ENCODE measurements at regions not wholly inside any gene's neighbourhood (a gene's known extent, or its start where the extent isn't known, plus 50 kb on each side); places are given as distances from the start of the nearest gene placed in this dataset.

DNA sequence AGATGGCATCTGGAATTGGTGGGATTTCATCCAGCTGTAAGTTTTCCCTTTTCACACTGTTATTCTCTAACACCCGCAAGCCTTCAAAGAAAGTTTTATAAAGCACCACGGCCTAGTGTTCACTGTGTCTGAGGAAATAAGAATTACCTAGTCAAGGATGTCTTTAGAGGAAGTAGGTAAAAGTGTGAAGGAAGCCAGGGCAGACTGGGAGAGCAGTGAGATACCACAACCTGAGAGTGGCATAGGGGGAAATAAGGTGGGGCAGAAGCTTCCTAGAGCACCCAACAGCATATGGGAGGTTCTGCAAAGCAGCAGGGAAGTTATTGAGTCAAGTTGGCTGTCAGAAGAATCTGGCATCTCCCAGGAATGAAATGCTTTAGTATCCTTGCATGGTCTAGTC, 241.2 kb downstream of the CETN3 start:
- TF ChIP-seq MAX (IDR thresholded peaks at IDR 0.05; ENCODE audit: insufficient read depth, insufficient read length) (no peak), FOS (IDR thresholded peaks at IDR 0.05; ENCODE audit: borderline replicate concordance, insufficient read depth, low read length) (no peak)
- Histone ChIP-seq H3K27ac (ENCODE audit: insufficient read depth, low read depth, low read length) (no peak overlapping the region), H3K9ac (replicated peaks; ENCODE audit: extremely low read depth, insufficient read depth, low read length) (no peak overlapping the region), H3K9me1 (replicated peaks; ENCODE audit: control insufficient read depth, extremely low read depth, insufficient read depth, low read length) (no peaks in the 10 kb centered on the region), H3K4me3 (replicated peaks in 1 of 3; ENCODE audit: insufficient read depth in 1 of 3, low read depth in 1 of 3, low read length in 3 of 3) (no peak overlapping the region), H3K9me3 (replicated peaks; ENCODE audit: control insufficient read depth, insufficient read depth, low read length) (no peaks in the 10 kb centered on the region), H3K79me2 (ENCODE audit: control insufficient read depth, insufficient read depth, low read length) (no peaks in the 10 kb centered on the region), H3K4me1 (ENCODE audit: control insufficient read depth, extremely low read depth, insufficient read depth, low read length) (no peaks in the 10 kb centered on the region), H3K36me3 (ENCODE audit: control insufficient read depth in 2 of 2, extremely low read depth in 1 of 2, insufficient read depth in 2 of 2, low read length in 2 of 2) (no peaks in the 10 kb centered on the region), H2AFZ (ENCODE audit: low read depth, low read length) (no peak overlapping the region), H3K27me3 (ENCODE audit: control insufficient read depth in 2 of 2, insufficient read depth in 2 of 2, low read length in 2 of 2) (no peaks in the 10 kb centered on the region), H3K4me2 (ENCODE audit: insufficient read depth, low read length) (no peak overlapping the region), H4K20me1 (replicated peaks; ENCODE audit: control insufficient read depth, extremely low read depth, insufficient read depth, low read length) (no peaks in the 10 kb centered on the region)
- no TSS peak for BruUV-seq (replicated peaks)
- intact Hi-C loops (cut with micrococcal nuclease) = no loop called here
- no peak for DNase-seq (ENCODE audit: low read depth, low spot score)
- POLR2A ChIA-PET = no interaction called here
- no peak for FAIRE-seq
- CTCF ChIA-PET = no interaction called here
- dilution Hi-C loops (cut with MboI; ENCODE audit: extremely low pct_ligation_motif_present, low sequenced_read_pairs) = no loop called here

GRCh38 chr5:90166816-90167215, 242.7 kb downstream of the CETN3 start:
- H3K9ac ChIP-seq (replicated peaks; ENCODE audit: extremely low read depth, insufficient read depth, low read length) = no peak overlapping the region
- H3K36me3 ChIP-seq (ENCODE audit: control insufficient read depth in 2 of 2, extremely low read depth in 1 of 2, insufficient read depth in 2 of 2, low read length in 2 of 2) = no peaks in the 10 kb centered on the region
- no peaks in the 10 kb centered on the region for H3K9me1 ChIP-seq (replicated peaks; ENCODE audit: control insufficient read depth, extremely low read depth, insufficient read depth, low read length)
- no peaks in the 10 kb centered on the region for H3K27me3 ChIP-seq (ENCODE audit: control insufficient read depth in 2 of 2, insufficient read depth in 2 of 2, low read length in 2 of 2)
- DNase-seq (ENCODE audit: low read depth, low spot score) (no peak), FAIRE-seq (no peak)
- no peak overlapping the region for H2AFZ ChIP-seq (ENCODE audit: low read depth, low read length)
- TF ChIP-seq JUN (IDR thresholded peaks at IDR 0.05; ENCODE audit: borderline replicate concordance, insufficient read depth, insufficient read length, low read depth) (no peak), EZH2 (IDR thresholded peaks at IDR 0.05; ENCODE audit: borderline replicate concordance, low read depth, low read length, severe bottlenecking) (no peak), POLR2AphosphoS5 (IDR thresholded peaks at IDR 0.05; ENCODE audit: insufficient read depth, low read depth, low read length) (no peak), GATA2 (IDR thresholded peaks at IDR 0.05; ENCODE audit: insufficient read depth, insufficient read length, low read depth, low read length) (no peak), CTCF (IDR thresholded peaks at IDR 0.05; ENCODE audit: extremely low read depth in 1 of 2, insufficient read depth in 1 of 2, low read depth in 1 of 2, low read length in 2 of 2) (no peak), MYC (IDR thresholded peaks at IDR 0.05; ENCODE audit: low read depth, low read length) (no peak), FOS (IDR thresholded peaks at IDR 0.05; ENCODE audit: borderline replicate concordance, insufficient read depth, low read length) (no peak), MAX (IDR thresholded peaks at IDR 0.05; ENCODE audit: insufficient read depth, insufficient read length) (no peak), POLR2A (IDR thresholded peaks at IDR 0.05; ENCODE audit: low read depth, low read length) (no peak)
- ChIA-PET POLR2A (no interaction called here), CTCF (interaction anchor here (7.0 kb wide), 1 partner anchor 1438 kb away, joined by 126 read pairs; no protein-coding TSS in a partner anchor)
- no peaks in the 10 kb centered on the region for H3K9me3 ChIP-seq (replicated peaks; ENCODE audit: control insufficient read depth, insufficient read depth, low read length)
- dilution Hi-C loops (cut with MboI; ENCODE audit: extremely low pct_ligation_motif_present, low sequenced_read_pairs) (no loop called here), intact Hi-C loops (cut with micrococcal nuclease) (no loop called here)
- H3K79me2 ChIP-seq (ENCODE audit: control insufficient read depth, insufficient read depth, low read length) = no peaks in the 10 kb centered on the region
- no peak overlapping the region for H3K4me3 ChIP-seq (replicated peaks in 1 of 3; ENCODE audit: insufficient read depth in 1 of 3, low read depth in 1 of 3, low read length in 3 of 3)
- H4K20me1 ChIP-seq (replicated peaks; ENCODE audit: control insufficient read depth, extremely low read depth, insufficient read depth, low read length) = no peaks in the 10 kb centered on the region
- no peak overlapping the region for H3K4me2 ChIP-seq (ENCODE audit: insufficient read depth, low read length)
- H3K27ac ChIP-seq (ENCODE audit: insufficient read depth, low read depth, low read length) = no peak overlapping the region
- no peaks in the 10 kb centered on the region for H3K4me1 ChIP-seq (ENCODE audit: control insufficient read depth, extremely low read depth, insufficient read depth, low read length)
- BruUV-seq (replicated peaks) = no TSS peak

All from endothelial cell of umbilical vein (primary cell).